IPS DF 4.7 (cell line): ENCODE measurements at regions not wholly inside any gene's neighbourhood (a gene's known extent, or its start where the extent isn't known, plus 50 kb on each side); places are given as distances from the start of the nearest gene placed in this dataset.

Source experiments
- DNase-seq: peaks from one replicate; pipeline ENCODE4 v3.0.0-alpha.2; 2013; ENCODE audit warnings: low spot score; ENCODE audit errors: extremely low read depth

- DNase-seq, result no peak
Measured at GRCh38 chr3:148077965-148078364, 619.7 kb upstream of the AGTR1 start.

GRCh38 chr3:148078658-148079057 lies 619.0 kb upstream of the AGTR1 start:
- DNase-seq, result no peak

DNA sequence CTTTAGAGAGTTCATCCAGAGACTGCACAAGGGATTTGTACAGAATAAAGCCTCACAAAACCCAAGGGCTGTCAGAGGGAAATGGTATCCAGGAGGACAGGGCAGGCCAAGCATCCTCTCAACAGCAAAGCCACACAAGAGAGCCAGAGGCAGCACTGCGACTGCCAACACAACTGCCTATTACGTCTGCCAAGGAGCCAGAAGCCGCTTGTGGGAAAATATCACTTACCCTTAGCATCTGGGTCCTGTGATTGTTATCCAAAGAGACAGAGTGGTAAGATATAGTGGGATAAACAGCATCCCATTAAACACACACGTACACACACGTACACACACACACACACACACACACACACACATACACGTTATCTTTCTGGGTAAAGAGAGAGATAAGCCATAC lies 618.3 kb upstream of the AGTR1 start:
- DNase-seq, result no peak

DNA sequence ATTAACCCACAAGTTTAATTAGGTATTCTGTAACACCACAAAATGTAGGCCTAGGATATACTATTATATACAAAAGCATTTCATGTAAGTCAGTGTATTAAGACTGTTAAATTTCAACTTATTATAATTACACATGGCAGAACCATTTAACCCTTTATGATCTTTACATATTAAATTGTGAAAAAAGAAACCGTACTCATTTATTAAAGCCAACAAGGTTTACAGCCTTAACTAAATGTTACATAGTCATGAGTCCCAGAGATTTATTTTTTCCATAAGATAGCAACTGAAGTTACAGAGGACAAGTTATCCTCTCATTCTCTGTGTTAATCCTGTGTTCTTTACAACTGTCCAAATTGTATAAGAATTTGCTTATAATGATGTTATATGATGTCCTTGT lies 615.8 kb upstream of the AGTR1 start:
- DNase-seq, result no peak

DNA sequence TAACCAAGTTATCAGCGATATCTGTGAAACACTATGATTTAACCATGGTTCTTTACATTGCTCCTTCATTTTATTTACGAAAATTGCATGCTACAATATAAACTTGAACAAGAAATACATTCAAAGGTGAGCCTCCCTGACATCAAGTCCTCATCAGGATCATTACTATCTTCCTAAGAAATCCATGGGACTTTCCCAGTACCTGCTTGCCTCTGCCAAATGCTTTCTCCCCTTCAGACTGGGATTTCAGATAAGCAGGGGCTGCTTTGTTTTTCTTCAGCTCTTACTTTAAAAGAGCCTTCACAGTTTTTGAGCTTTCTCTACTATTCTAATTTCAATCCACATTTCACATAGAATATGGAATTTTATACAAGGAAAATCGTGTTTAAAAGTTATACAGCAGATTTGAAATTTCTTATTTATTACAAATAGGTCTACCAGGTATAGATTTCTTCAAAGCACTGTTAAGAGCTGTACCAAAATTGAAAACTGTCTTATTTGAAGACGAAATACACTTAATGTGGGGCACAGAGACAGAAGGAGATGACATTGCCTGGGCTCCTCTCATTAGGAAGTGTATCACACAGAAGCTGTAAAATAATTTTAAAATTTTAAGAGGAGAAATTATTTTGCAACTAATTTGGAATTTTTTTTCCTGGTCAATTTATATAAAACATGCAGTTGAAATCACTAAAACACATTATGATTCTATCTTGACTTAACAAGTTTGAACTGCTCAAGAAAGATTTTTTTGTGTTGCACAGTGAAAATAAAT lies 615.0 kb upstream of the AGTR1 start:
- DNase-seq, result no peak

DNA sequence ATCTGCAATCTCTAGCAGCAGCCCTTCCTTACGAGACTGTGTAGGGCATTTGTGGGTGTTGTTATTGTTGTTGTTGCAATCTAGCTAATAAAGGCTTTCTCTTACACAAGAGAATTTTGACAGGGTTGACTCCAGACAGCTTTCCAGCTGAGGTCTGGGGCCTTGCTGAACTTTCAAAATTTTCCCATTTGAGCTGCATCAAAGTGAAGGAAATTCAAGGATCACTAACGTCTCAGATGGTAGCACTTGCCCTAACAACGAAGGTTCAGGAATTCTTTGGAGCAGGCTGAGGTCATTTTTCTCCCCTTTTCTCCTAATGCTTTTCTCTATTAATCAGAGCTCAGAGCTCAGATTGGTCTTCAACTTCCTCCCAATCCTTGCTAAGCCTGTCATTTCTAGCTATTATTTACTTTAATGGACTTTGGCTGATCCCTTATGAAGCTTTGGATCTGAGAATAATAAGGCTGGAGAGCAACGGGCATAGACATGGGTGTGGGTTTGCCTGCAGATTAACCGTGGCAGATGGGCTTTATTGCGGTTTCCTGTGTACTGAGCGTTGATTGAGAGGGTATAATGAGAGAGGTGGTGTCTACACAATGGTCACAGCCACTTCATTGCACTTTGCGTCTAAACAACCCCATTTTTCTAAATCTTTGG lies 614.0 kb upstream of the AGTR1 start:
- no peak for DNase-seq

- no peak for DNase-seq
Measured at GRCh38 chr3:148084931-148085330, 612.8 kb upstream of the AGTR1 start.

DNA sequence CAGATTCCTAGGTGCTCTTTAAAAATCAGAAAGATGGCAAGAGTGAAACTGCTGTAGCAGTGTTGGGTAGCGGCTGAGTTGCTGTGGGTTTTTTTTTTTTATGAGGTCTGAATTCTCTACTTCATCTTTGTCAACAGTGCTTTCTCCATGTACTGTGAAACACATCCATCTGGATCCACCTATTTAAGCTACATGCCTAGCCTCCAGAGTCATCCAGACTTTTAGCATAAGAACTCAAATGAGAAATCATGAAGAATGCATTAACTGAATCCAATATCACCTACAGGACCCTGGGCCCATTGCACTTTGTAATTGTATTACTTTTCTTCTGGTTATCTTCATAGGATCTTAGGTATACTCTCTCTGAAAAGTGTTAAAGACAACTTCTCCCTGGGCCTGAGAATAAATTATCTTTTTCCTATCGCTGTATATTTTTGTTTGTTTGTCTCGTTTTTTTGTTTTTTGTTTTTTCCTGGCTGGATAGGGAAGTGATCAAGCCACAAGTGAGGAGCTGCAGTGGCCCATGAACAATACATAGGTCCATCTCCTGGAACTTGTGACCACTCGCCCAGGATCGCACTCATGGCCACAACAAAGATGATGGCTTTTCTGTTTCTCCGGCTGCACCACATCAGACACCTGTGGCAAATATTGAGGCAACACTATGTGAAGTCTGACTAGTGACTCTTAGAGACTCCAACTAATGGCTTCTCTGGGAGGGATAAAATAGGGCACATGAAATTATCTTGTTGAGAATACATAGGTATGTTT lies 609.9 kb upstream of the AGTR1 start:
- DNase-seq, result no peak

DNA sequence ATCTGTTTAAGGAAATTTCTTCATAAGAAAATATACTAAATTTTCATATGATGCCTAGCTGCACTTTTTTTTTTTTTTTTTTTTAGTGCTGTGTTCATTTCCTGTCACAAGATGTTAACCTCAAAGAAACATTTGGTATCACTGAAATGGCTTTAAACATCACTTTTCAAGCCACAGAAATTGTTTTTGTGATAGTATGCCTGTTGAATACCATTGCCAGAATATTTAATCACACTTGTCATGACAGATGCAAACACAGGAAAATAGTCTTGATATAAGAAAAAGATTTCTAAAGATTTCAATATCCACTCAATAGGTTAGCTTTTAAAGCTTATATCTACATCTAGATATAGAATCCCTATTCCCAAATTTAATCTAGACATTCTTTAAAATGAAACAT lies 608.5 kb upstream of the AGTR1 start:
- DNase-seq, result no peak

DNA sequence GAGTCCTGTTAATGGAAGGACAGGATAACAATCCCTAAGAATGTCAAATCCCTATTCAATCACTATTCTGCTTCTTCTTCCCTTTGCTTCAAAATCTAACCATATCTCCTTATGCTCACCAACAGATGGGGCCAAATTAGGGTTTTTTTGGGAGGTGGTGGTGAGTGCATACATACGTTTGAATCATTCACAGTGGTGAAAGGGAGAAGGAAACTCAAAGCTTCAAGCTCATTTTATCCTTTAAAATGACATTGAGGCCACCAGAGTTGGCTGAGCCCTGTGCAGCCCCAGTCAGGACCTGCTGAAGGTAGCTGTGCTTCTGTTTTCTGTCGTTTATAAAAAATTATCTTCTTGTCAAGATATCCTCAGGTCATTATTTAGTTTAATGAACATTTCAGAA lies 607.5 kb upstream of the AGTR1 start:
- no peak for DNase-seq

- no peak for DNase-seq
Measured at GRCh38 chr3:148092624-148093347, 604.9 kb upstream of the AGTR1 start.

- DNase-seq, result no peak
Measured at GRCh38 chr3:148093753-148094152, 604.0 kb upstream of the AGTR1 start.

GRCh38 chr3:148095962-148096361 lies 601.7 kb upstream of the AGTR1 start:
- no peak for DNase-seq

DNA sequence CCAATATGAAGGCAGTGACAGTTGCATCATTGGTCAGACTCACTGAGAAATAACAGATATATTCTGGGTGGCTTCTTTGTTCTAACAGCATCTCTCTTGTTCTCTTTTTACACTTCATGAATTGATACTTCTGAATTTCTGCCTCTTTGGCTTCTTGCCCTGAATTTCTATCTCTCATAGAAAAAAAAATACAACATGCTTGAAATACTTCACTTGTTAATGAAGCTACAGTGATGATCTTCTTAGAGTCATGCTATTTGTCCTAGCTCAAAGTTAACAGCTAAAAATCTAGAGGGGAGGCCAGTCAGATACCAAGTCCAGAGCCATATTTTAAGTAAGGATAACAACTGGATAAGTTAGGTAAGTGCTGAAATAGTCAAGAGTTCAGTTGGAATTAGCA lies 597.2 kb upstream of the AGTR1 start:
- DNase-seq, result no peak

DNA sequence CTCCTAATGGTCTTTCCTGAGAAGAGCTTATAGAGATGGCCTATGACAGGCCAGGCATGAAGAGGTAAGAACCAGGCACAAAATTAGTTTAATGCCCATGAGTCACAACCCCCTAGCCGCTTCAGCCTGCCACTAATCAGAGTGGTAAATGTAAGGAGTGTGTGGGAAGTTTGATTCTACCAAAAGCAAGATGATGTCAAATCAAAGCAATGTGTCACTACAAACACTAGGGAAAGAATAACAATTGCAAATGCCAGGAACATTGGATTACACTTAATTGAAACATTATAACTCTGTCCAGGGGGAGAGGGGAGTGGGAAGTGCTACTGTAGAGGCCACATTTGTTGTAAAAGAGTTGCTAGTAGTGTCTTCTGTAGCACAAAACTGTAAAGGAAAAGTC lies 596.6 kb upstream of the AGTR1 start:
- DNase-seq, result no peak

GRCh38 chr3:148102156-148102555 lies 595.5 kb upstream of the AGTR1 start:
- no peak for DNase-seq

GRCh38 chr3:148106062-148106461 lies 591.6 kb upstream of the AGTR1 start:
- no peak for DNase-seq

- no peak for DNase-seq
Measured at GRCh38 chr3:148126956-148127355, 570.7 kb upstream of the AGTR1 start.

DNA sequence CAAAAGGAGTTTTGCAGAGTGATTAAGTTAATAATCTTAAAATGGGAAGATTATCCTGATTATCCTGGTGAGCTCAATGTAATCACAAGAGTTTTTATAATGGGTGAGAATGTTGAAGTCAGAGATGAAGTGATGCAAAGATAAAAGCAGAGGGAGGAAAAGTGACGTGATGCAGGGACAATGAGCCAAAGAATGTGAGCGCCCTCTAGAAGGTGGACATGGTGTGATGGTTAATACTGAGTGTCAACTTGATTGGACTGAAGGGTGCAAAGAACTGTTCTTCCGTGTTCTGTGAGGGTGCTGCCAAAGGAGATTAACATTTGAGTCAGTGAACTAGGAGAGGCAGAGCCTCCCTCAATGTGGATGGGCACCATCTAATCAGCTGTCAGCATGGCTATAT lies 569.6 kb upstream of the AGTR1 start:
- no peak for DNase-seq

- DNase-seq, result no peak
Measured at GRCh38 chr3:148131990-148132638, 565.6 kb upstream of the AGTR1 start.

DNA sequence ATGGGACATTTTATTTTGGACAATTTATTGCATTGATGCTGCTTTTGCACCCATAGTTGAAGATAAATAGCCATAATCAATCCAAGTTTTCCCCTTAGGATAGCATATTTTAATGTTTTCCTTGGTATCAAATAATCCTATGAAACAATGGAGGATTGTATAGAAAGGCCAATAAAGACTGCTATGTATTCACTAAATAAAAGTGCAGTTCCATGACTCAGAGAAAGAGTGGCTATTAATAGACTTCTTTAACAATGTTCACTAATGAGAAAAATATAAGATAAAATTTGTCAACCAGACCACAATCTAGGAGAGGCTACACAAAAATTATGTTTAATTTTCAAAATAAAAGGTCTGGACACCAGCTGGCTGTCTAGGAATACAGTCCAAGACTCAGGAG lies 560.9 kb upstream of the AGTR1 start:
- DNase-seq, result no peak
